ENCODE measurements at regions not wholly inside any gene's neighbourhood (a gene's known extent, or its start where the extent isn't known, plus 50 kb on each side); places are given as distances from the start of the nearest gene placed in this dataset.

DNA sequence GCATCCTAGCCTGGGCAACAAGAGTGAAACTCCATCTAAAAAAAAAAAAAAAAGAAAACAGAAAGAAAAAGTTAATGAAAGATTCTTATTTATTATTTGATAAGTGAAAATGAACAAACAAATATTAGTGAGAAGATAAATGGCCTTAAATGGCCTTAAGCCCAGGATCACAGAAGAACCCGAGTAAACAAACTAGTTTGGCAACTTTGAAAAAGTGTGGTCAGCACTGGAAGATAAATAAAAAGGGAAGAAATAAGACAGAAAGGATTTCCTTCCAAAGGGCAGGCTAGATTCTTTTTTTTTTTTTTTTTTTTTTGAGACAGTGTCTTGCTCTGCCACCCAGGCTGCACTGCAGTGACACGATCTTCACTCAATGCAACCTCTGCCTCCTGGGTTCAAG lies 692.4 kb downstream of the CPS1 start:
- DNase-seq = no peak

DNA sequence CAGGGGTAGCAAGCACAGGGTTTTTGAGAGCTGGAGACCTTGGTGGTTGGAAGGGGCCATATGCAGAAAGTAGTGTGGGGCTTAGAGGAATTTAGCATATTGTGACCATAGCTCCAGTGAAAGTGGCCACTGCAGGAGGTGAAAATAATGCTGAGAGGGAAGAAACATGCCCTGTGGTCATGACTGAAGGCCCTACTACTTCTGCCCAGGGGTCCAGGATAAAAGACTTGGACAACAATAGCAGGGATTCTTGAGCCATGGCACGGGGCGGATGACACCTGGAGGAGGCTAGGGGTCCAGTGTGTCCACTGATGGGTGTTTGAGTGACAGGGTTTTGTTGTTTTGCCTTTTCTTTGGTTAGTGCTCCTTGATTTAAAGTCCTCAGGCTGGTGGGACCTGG lies 694.6 kb downstream of the CPS1 start:
- no peak for DNase-seq

GRCh38 chr2:211258646-211259335 lies 702.4 kb downstream of the CPS1 start:
- DNase-seq = no peak

DNA sequence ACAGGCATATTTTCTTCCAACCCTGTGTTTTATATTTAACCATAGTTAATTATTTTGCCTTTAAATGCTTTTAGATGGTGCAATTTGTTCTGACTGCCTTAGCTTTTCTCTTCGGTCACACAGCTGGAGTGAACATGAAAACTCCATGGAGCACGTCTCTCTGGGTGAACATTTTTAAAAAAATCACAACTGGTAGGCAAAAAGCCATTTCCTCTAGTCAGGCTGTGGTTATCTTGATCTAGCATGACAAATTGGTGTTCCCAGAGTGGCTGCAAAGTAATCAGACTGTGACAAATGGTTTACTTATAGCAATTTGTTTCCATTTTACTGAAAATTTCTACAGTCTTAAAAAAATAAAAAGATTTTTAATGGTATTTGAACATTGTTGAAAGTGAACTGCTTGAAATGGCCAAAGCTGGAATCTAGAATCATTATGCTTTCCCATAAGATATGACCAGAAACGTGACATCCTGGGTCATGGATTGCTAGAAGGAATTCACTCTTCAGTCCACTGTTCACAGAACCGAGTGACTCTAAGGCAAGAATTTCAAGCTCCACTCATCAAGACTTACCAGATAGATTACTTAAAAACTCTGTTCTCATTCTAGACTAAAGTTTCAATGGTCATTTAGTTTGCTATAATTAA lies 703.6 kb downstream of the CPS1 start:
- DNase-seq = no peak

DNA sequence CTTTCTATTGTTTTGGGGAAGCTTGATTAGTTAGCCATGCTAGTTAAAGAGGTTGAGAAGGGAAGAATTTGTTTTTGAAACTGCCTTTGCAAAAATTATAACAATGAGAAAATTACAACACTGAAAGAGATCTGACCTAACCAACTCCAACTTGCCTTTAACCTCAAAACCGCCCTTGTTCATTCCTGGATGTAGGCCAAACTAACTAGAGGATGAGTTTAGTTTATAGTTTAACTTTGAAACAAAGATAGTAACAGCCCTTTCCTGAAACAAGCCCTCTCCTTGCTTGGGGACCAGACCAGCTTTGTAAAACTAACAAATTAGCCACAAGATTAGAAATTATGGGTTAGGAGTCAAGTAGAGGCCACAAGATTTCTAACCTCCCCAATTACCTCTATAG lies 713.9 kb downstream of the CPS1 start:
- no peak for DNase-seq

DNA sequence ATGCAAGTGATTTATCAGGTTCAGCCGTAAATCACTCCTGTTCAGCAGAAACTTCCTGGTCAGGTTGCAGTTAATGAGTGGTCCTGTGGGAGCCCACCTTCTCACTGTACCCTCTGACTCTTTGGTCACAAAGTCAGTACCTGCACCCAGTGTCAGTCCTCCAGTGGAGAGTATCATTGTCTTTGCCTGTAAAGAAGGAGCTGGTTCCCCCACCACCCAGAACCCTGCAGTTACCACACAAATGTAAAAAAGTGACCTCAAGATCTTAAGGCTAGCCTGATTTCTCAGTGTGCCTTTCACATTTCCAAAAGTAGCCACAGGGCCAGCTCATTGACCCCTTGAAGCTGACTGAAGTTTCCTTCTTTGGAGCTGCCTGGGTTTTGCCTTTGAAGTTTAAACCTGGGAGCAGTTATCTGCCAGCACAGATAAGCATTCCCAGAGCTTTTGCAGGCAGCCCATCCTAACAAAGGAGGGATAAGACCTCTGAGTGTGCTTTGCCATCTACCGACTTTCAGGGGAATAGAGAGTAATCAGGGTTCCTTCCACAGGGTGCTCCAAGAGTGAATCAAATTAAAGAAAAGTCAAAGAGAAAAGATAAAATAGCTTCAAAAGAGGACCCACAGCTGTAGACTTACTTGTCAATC lies 725.2 kb downstream of the CPS1 start:
- DNase-seq = no peak

GRCh38 chr2:211302676-211303075 lies 746.3 kb downstream of the CPS1 start:
- DNase-seq = no peak

GRCh38 chr2:211306929-211307328 lies 750.5 kb downstream of the CPS1 start:
- no peak for DNase-seq

Measured in NCI-H1092 treated with DMSO at 0.1 percent for 48 hours (cell line).